DND-41 (cell line): ENCODE measurements at regions not wholly inside any gene's neighbourhood (a gene's known extent, or its start where the extent isn't known, plus 50 kb on each side); places are given as distances from the start of the nearest gene placed in this dataset.

Experiments used
- EZH2 ChIP-seq: IDR thresholded peaks from 3 replicates; pipeline ENCODE4 v1.6.1; 2012; ENCODE audit warnings: borderline replicate concordance, low read depth, mild to moderate bottlenecking, moderate library complexity, low read length, inconsistent platforms; ENCODE audit not compliant: severe bottlenecking
- TF ChIP-seq, protein P1 (sequence below): IDR thresholded peaks from 2 replicates; pipeline ENCODE4 v1.5.1; 2012; ENCODE audit warnings: borderline replicate concordance, low read length, moderate library complexity, mild to moderate bottlenecking; ENCODE audit not compliant: poor library complexity, severe bottlenecking; ENCODE audit errors: extremely low read depth

- no peak for TF ChIP-seq EZH2
- TF ChIP-seq, protein P1, sequence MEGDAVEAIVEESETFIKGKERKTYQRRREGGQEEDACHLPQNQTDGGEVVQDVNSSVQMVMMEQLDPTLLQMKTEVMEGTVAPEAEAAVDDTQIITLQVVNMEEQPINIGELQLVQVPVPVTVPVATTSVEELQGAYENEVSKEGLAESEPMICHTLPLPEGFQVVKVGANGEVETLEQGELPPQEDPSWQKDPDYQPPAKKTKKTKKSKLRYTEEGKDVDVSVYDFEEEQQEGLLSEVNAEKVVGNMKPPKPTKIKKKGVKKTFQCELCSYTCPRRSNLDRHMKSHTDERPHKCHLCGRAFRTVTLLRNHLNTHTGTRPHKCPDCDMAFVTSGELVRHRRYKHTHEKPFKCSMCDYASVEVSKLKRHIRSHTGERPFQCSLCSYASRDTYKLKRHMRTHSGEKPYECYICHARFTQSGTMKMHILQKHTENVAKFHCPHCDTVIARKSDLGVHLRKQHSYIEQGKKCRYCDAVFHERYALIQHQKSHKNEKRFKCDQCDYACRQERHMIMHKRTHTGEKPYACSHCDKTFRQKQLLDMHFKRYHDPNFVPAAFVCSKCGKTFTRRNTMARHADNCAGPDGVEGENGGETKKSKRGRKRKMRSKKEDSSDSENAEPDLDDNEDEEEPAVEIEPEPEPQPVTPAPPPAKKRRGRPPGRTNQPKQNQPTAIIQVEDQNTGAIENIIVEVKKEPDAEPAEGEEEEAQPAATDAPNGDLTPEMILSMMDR = no peak
Observed at GRCh38 chr12:124194264-124194892, 100.5 kb upstream of the RFLNA start.
